KOPT-K1 (cell line): ENCODE measurements at regions not wholly inside any gene's neighbourhood (a gene's known extent, or its start where the extent isn't known, plus 50 kb on each side); places are given as distances from the start of the nearest gene placed in this dataset.
"Not testable (repeated sequence)": the region's sequence is repeated elsewhere in the genome, so short reads cannot be mapped to it uniquely, and the experiment has no call there.

ENCODE experiments used
- H3K27ac ChIP-seq: fragments of 200-600 bp; sonication (generic); 2 replicates; pipeline ENCODE4 v1.5.1; 2016; ENCODE audit warnings: antibody characterized with exemption, mild to moderate bottlenecking, low read depth, low read length; ENCODE audit not compliant: poor library complexity, severe bottlenecking
- H3K36me3 ChIP-seq: fragments of 200-600 bp; sonication (generic); 2 replicates; pipeline ENCODE4 v1.5.1; 2017; ENCODE audit warnings: antibody characterized with exemption, mild to moderate bottlenecking, low read length, moderate library complexity; ENCODE audit not compliant: insufficient read depth
- H3K9me3 ChIP-seq: fragments of 200-600 bp; sonication (generic); 2 replicates; pipeline ENCODE4 v1.5.1; 2017; ENCODE audit warnings: antibody characterized with exemption, low read length, mild to moderate bottlenecking; ENCODE audit not compliant: insufficient read depth, poor library complexity, severe bottlenecking

GRCh38 chr7:11256501-11256900, 282.8 kb downstream of the PHF14 start:
- no peaks in the 10 kb centered on the region for H3K9me3 ChIP-seq

GRCh38 chr7:11261470-11261869, 287.8 kb downstream of the PHF14 start:
- no peaks in the 10 kb centered on the region for H3K36me3 ChIP-seq
- no peaks in the 10 kb centered on the region for H3K9me3 ChIP-seq
- no peak overlapping the region for H3K27ac ChIP-seq

More at GRCh38 chr7:11256501-11256900, 282.8 kb downstream of the PHF14 start:
- Histone ChIP-seq H3K36me3 (no peaks in the 10 kb centered on the region), H3K27ac (no peak overlapping the region)

- Histone ChIP-seq H3K36me3 (no peaks in the 10 kb centered on the region), H3K27ac (no peak overlapping the region), H3K9me3 (no peaks in the 10 kb centered on the region)
Observed at GRCh38 chr7:11266101-11266500, 292.4 kb downstream of the PHF14 start.

- Histone ChIP-seq H3K36me3 (no peaks in the 10 kb centered on the region), H3K9me3 (no peaks in the 10 kb centered on the region), H3K27ac (no peak overlapping the region)
Observed at GRCh38 chr7:11272352-11272751, 298.7 kb downstream of the PHF14 start.

- Histone ChIP-seq H3K36me3 (no peaks in the 10 kb centered on the region), H3K9me3 (no peaks in the 10 kb centered on the region), H3K27ac (no peak overlapping the region)
Observed at GRCh38 chr7:11274074-11274473, 300.4 kb downstream of the PHF14 start.

GRCh38 chr7:11281953-11282352, 308.3 kb downstream of the PHF14 start:
- Histone ChIP-seq H3K9me3 (no peaks in the 10 kb centered on the region), H3K36me3 (no peaks in the 10 kb centered on the region), H3K27ac (no peak overlapping the region)

- not testable (repeated sequence) for H3K27ac ChIP-seq, H3K36me3 ChIP-seq, H3K9me3 ChIP-seq
Observed at GRCh38 chr7:11283584-11283983, 309.9 kb downstream of the PHF14 start.

GRCh38 chr7:11290863-11291262, 317.2 kb downstream of the PHF14 start:
- Histone ChIP-seq H3K9me3 (no peaks in the 10 kb centered on the region), H3K36me3 (no peaks in the 10 kb centered on the region), H3K27ac (no peak overlapping the region)

GRCh38 chr7:11294218-11294617, 320.5 kb downstream of the PHF14 start:
- Histone ChIP-seq H3K36me3 (no peaks in the 10 kb centered on the region), H3K27ac (no peak overlapping the region)

GRCh38 chr7:11294965-11295364, 321.3 kb downstream of the PHF14 start:
- H3K27ac ChIP-seq: no peak overlapping the region
- no peaks in the 10 kb centered on the region for H3K36me3 ChIP-seq
- no peaks in the 10 kb centered on the region for H3K9me3 ChIP-seq

More at GRCh38 chr7:11294218-11294617, 320.5 kb downstream of the PHF14 start:
- H3K9me3 ChIP-seq: no peaks in the 10 kb centered on the region

GRCh38 chr7:11297126-11297625, 323.5 kb downstream of the PHF14 start:
- H3K27ac ChIP-seq: no peak overlapping the region
- H3K9me3 ChIP-seq: no peaks in the 10 kb centered on the region

GRCh38 chr7:11297764-11298163, 324.1 kb downstream of the PHF14 start:
- no peaks in the 10 kb centered on the region for H3K36me3 ChIP-seq
- H3K9me3 ChIP-seq: peaks cover 2% of the 10 kb centered on the region
- no peak overlapping the region for H3K27ac ChIP-seq

More at GRCh38 chr7:11297126-11297625, 323.5 kb downstream of the PHF14 start:
- no peaks in the 10 kb centered on the region for H3K36me3 ChIP-seq

GRCh38 chr7:11298220-11298619, 324.5 kb downstream of the PHF14 start:
- H3K27ac ChIP-seq: no peak overlapping the region
- H3K9me3 ChIP-seq: peaks cover 4% of the 10 kb centered on the region
- no peaks in the 10 kb centered on the region for H3K36me3 ChIP-seq

- Histone ChIP-seq H3K36me3 (no peaks in the 10 kb centered on the region), H3K9me3 (peaks cover 4% of the 10 kb centered on the region), H3K27ac (no peak overlapping the region)
Observed at GRCh38 chr7:11300241-11300640, 326.6 kb downstream of the PHF14 start.

GRCh38 chr7:11302121-11302520, 328.4 kb downstream of the PHF14 start:
- Histone ChIP-seq H3K27ac (no peak overlapping the region), H3K9me3 (peaks cover 4% of the 10 kb centered on the region), H3K36me3 (no peaks in the 10 kb centered on the region)

GRCh38 chr7:11313801-11314200, 340.1 kb downstream of the PHF14 start:
- Histone ChIP-seq H3K27ac (no peak overlapping the region), H3K36me3 (no peaks in the 10 kb centered on the region), H3K9me3 (no peaks in the 10 kb centered on the region)
